SU-DHL-6 (cell line): ENCODE measurements at regions not wholly inside any gene's neighbourhood (a gene's known extent, or its start where the extent isn't known, plus 50 kb on each side); places are given as distances from the start of the nearest gene placed in this dataset.

Experiments
- EZH2phosphoT487 ChIP-seq: fragments of 200-600 bp; sonication (generic), shearing (Covaris generic); conservative IDR thresholded peaks from 2 replicates; pipeline ENCODE4 v1.6.1; 2018; ENCODE audit warnings: mild to moderate bottlenecking, antibody characterized with exemption, low read length, moderate library complexity, mixed read lengths
- TF ChIP-seq, protein P1 (sequence below): fragments of 200-600 bp; sonication (generic); IDR thresholded peaks from one replicate; pipeline ENCODE4 v1.5.1; 2017; ENCODE audit warnings: antibody characterized with exemption, mild to moderate bottlenecking, low read length, moderate library complexity; ENCODE audit not compliant: insufficient read depth, poor library complexity, severe bottlenecking

DNA sequence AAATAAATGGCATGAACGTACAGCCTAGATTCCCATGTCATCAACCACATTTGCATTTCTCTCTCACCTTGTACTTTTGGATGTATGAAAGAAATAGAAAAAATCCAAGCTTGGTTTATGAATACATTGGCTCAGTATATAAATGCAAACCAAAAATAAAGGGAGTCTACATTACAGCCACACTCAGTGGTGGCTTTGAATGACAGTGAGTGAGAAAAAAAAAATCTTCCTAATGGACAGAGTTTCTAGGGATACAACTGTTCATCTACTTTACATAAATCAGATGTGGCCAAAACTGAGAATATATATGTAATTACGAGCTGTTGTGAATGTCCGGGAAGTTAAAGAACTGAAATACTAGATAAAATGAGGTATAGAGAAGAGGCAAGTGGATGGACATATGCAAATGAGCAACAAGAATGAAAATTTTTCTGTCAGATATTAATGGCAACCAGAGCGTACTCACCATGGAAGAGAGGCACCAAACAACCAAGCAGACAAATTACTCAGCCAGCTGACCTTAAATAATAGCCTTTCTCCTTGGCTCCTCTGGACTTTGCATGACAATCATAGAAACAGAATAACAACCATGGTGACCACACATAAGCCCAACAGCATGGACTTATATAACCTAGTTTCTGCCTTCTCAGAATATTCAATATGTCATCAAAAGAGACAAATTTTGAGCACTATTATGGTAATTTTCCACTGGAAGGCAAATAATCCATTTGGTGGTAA is 1305.8 kb downstream of the OTOL1 start:
- TF ChIP-seq, protein P1, sequence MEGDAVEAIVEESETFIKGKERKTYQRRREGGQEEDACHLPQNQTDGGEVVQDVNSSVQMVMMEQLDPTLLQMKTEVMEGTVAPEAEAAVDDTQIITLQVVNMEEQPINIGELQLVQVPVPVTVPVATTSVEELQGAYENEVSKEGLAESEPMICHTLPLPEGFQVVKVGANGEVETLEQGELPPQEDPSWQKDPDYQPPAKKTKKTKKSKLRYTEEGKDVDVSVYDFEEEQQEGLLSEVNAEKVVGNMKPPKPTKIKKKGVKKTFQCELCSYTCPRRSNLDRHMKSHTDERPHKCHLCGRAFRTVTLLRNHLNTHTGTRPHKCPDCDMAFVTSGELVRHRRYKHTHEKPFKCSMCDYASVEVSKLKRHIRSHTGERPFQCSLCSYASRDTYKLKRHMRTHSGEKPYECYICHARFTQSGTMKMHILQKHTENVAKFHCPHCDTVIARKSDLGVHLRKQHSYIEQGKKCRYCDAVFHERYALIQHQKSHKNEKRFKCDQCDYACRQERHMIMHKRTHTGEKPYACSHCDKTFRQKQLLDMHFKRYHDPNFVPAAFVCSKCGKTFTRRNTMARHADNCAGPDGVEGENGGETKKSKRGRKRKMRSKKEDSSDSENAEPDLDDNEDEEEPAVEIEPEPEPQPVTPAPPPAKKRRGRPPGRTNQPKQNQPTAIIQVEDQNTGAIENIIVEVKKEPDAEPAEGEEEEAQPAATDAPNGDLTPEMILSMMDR: no peak
- TF ChIP-seq EZH2phosphoT487: no peak
